ENCODE measurements at regions not wholly inside any gene's neighbourhood (a gene's known extent, or its start where the extent isn't known, plus 50 kb on each side); places are given as distances from the start of the nearest gene placed in this dataset.

GRCh38 chr18:27746241-27746640, 430.7 kb downstream of the CDH2 start:
- TF ChIP-seq CTCF (conservative IDR thresholded peaks at IDR 0.05; ENCODE audit: low read depth, low read length): no peak

GRCh38 chr18:27735117-27735516, 441.8 kb downstream of the CDH2 start:
- TF ChIP-seq CTCF (conservative IDR thresholded peaks at IDR 0.05; ENCODE audit: low read depth, low read length): no peak
- no peak overlapping the region for H3K4me3 ChIP-seq (ENCODE audit: low read length)
- DNase-seq (ENCODE audit: low read depth): no peak

More at GRCh38 chr18:27746241-27746640, 430.7 kb downstream of the CDH2 start:
- no peak overlapping the region for H3K4me3 ChIP-seq (ENCODE audit: low read length)
- DNase-seq (ENCODE audit: low read depth): no peak

- no peak for TF ChIP-seq CTCF (conservative IDR thresholded peaks at IDR 0.05; ENCODE audit: low read depth, low read length)
- no peak overlapping the region for H3K4me3 ChIP-seq (ENCODE audit: low read length)
- DNase-seq (ENCODE audit: low read depth): no peak
Observed at GRCh38 chr18:27731211-27731610, 445.7 kb downstream of the CDH2 start.

- no peak for DNase-seq (ENCODE audit: low read depth)
- TF ChIP-seq CTCF (conservative IDR thresholded peaks at IDR 0.05; ENCODE audit: low read depth, low read length): no peak
Observed at GRCh38 chr18:27728659-27729058, 448.3 kb downstream of the CDH2 start.

GRCh38 chr18:27724362-27724761, 452.6 kb downstream of the CDH2 start:
- no peak overlapping the region for H3K4me3 ChIP-seq (ENCODE audit: low read length)
- TF ChIP-seq CTCF (conservative IDR thresholded peaks at IDR 0.05; ENCODE audit: low read depth, low read length): no peak
- DNase-seq (ENCODE audit: low read depth): no peak

More at GRCh38 chr18:27728659-27729058, 448.3 kb downstream of the CDH2 start:
- H3K4me3 ChIP-seq (ENCODE audit: low read length): no peak overlapping the region

- no peak for DNase-seq (ENCODE audit: low read depth)
- TF ChIP-seq CTCF (conservative IDR thresholded peaks at IDR 0.05; ENCODE audit: low read depth, low read length): no peak
- H3K4me3 ChIP-seq (ENCODE audit: low read length): no peak overlapping the region
Observed at GRCh38 chr18:27723168-27723567, 453.8 kb downstream of the CDH2 start.

GRCh38 chr18:27719680-27720079, 457.2 kb downstream of the CDH2 start:
- TF ChIP-seq CTCF (conservative IDR thresholded peaks at IDR 0.05; ENCODE audit: low read depth, low read length): no peak
- DNase-seq (ENCODE audit: low read depth): no peak
- H3K4me3 ChIP-seq (ENCODE audit: low read length): no peak overlapping the region

All from retinal pigment epithelial cell (primary cell).